Fibroblast of skin of left quadriceps (primary cell): ENCODE measurements at regions not wholly inside any gene's neighbourhood (a gene's known extent, or its start where the extent isn't known, plus 50 kb on each side); places are given as distances from the start of the nearest gene placed in this dataset.

Source experiments
- DNase-seq, 2 experiments: peaks; one replicate each; pipeline ENCODE4 v3.0.0-alpha.2; 2013; ENCODE audit warnings: low read depth in 2 of 2

DNA sequence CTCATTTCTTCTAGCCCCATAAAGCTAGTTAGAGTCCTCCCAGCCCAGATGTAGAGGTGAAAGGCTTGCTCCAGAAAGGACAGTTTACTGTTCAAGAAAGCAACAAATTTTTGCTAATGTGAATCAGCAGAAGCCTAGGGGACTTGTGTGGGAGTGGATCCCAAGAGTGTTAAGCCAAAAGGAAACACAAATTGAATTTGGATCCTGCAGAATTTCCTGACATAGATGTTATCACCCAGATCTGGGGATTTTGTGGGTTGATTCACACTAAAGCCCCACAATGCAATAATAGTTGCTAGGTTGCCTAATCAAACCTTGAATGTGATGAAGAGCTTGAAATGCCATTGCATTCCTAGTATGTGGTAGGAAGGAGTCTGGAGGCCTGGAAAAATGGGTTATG is 135.2 kb upstream of the HS3ST3A1 start:
- peak; percentile 78 for DNase-seq

DNA sequence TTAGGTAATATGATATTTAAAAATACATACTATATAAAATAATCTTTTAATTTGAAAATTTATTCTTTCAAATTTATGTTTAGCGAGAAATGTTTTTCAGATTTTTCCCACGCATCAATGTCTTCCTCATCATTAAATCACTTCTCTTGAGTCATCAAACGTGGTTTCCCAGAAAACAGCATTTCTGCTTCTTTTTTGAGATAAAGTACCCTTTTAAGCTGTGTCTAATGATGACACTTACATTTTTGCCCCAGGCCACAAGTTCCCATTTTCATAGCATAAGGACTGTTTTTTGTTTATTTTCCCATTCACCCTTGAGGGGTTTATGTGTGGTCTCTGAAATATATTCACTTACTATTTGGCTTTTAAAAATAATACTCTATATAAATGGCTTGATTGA is 139.0 kb upstream of the HS3ST3A1 start:
- no peak for DNase-seq

- no peak for DNase-seq
Observed at GRCh38 chr17:13741744-13742143, 140.0 kb upstream of the HS3ST3A1 start.

DNA sequence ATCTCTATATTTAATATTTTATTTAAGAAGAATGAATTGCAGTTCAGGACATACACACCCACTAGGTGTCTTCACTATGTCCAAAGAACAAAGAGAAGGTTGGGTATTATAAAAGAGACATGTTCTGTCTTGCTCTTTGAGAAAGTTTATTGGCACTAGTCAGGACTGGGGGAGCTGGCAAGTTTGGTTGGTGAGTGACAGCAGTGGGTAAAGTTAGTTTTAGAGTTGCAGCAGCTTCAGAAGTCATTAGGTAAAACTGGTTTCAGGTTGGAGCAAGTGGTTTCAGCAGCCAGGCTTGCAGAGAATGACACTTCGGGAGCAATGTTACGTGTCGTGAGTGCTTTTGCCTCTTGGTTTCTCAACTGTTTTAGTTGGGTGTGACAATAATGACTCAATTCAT is 142.2 kb upstream of the HS3ST3A1 start:
- no peak for DNase-seq

- DNase-seq, result no peak
Observed at GRCh38 chr17:13746404-13746803, 144.7 kb upstream of the HS3ST3A1 start.

DNA sequence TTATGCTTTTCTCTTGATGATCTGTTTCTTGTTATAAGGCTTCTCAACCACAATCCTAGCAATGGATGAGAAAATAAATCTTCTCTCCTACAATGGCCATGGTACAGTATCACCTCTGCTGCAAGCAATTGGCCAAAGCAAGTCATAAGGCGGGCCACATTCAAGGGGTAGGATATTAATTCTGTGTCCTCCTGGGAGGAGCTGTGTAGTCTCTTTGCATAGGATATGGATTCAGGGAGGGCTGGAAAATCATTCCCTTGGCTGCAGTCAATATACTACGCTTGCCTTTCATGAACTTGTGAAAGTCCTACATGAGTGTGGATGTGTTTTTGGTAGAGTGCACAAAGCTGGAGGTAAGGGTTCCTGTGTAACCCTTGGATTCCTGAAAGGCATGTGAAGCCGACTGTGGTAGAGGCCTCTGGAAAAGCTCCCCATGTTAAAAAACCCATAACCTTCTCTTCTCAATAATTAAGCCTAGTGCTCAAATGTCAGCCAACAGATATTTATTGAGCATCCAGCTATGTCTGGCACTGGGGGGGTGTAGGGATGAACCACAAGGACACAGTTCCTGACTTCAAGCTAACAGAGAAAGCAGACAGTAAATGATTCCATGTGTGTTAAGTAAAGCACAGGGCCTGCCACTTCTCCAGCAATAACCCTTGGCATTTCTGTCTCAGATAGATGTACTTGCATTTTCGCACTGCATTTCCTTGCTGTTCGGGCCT is 147.6 kb upstream of the HS3ST3A1 start:
- DNase-seq, result peak; percentile 71 to 74

DNA sequence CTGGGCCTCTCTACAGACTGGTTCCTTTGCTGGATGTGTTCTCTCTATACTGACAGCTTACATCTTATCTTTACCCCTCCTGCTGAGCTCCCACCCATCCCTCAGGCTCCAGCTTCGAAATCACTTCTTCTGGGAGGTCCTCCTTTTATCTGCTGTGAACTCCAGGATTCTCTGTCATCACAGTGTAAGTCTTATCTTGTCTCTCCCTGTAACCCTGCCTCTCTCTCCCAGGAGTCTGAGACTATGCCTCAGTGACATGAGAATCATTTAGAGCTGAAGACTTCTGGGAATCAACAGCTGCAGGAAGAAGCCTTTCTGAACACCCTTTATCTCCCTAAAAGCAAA is 148.1 kb upstream of the HS3ST3A1 start:
- no peak for DNase-seq

DNA sequence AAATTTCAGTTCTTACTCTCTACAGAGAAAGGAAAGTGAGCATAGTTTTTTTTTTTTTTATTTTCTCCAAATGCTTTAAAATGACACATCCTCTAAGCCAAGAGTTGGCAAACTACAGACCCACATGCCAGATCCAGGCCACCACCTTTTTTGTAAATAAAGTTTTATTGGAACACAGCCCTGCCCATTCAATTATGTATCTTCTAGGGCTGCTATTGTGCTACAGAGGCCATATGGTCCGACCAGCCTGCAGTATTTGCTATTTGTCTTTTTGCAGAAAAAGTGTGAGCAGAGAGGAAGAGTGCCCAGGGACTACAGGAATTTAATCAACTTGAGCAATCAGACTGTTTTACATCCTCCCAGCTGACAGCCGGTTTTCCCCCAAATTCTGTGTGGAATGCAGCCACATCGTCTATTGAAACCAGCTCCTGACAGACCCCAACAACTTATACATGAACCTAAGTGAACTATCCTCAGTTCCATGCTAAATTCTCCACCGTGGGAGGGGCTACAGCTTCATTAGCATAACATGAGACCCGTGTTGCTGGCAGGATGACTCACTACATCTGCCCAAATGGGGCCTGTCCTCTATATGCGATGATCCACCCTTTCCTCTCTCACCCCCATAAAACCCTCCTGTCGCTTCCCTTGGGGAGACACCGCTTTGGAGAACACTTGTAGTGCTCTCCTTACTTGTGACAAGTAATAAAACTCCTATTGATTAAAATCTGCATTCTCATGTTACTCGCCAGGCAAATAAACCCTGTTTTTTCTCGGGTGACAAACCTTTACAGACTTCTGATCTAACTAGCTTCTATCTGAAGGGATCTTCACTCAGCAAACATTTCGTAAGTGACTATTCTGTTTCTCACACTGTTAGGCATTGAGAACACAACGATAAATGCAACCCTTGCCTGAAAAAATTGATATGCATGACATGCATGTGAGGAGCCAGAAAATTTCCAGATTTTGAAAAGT is 149.4 kb upstream of the HS3ST3A1 start:
- peak; percentile 85 to 87 for DNase-seq

DNA sequence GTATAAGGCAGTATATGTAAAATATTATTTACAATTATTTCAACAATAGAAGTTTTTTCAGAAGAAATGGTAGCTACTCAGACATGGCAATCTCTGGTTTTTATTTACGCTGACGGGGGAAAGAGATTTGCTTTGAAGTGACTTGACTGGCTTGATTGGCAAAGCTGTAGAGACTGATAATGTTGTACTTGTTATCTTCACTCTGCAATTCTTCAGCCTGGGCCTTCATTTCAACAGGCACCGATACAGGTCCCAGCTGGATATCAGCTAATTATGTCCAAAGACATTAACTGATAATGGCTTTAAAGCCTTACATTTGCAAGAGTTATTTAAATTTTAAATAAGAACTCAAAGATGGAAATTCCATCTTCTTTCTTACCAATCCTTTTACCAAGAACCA is 151.4 kb upstream of the HS3ST3A1 start:
- no peak for DNase-seq

- DNase-seq, result peak; percentile 69 to 72
Observed at GRCh38 chr17:13753771-13754170, 152.0 kb upstream of the HS3ST3A1 start.

DNA sequence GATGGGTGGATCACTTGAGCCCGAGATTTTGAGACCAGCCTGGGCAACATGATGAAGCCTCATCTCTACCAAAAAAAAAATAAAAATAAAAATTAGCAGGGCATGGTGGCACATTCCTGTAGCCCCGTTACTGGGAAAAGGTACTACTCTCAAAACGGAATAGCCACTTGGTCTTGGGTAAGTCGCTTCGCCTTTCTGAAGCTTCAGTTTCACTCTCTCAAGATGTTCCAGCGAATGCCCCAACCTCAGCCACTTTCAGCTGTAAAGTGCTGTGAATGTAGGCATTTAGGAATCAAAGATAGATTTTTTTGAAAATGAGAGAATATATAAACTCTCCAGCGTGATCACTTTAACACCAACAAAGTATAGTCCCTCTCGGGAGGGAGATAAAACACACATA is 154.1 kb upstream of the HS3ST3A1 start:
- no peak for DNase-seq

DNA sequence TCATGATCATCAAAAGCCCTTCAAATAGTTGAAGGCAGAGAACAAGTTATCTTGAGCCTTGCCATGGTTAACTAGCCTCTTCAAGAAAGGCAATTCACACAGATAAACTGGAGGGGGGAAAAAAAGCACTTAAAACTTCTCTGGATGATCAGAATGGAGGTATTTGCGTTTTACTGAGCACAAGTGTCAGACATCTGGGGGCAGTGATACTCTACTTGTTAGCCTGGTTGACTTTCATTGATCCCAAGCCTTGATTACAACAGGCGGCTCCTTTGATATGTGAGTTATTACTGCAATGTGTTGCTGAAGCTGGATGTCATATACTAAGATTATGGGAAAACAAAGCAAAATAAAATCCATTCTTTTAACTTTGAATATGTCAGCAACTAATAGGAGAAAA is 155.0 kb upstream of the HS3ST3A1 start:
- DNase-seq, result no peak

GRCh38 chr17:13757871-13758270 is 156.1 kb upstream of the HS3ST3A1 start:
- no peak for DNase-seq

- no peak for DNase-seq
Observed at GRCh38 chr17:13759518-13760335, 158.0 kb upstream of the HS3ST3A1 start.

DNA sequence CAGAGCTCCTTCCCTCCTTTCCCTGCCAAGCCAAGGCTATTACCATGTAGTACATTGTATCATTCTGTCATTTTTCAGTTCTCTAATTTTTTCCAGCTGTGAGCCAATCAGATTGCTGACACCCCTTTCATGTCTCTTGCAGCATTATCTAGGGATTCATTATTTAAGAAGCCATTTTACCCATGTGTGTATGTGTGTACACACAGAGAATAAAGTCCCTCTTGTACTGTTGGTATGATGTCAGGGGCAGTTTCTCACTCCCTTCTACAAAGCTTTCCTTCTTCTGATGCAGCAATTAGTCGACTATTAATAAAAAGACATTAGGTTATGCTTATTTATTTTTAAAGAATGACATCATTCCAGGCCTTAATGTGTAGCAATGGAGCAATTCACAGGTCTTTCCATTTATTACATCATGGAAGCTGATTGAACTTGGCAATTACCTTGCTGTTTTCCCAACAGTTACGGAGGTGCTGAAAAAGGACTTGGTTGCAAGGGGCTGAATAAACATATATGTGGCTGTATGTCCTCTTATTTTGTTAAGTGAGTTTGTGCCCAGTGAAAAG is 159.4 kb upstream of the HS3ST3A1 start:
- no peak for DNase-seq

DNA sequence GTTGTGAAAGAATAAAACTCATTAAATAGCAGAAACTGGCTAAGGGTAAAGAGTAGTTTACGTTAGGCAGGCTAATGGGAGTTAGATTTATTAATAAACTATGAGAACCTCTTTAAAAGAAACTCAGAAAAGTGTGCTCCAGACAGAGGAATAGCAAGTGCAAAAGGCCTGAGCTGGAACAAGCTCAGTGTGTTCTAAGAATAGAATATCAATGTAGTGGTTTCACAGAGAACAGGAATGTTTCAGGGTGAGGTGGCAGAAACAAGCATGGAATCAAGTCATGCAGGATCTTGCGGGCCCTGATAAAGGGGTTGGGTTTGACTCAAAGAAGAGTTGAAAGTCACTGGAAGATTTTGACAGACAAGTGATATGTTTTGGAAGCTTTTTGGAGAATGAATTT is 164.0 kb upstream of the HS3ST3A1 start:
- DNase-seq, result no peak

GRCh38 chr17:13770702-13771101 is 169.0 kb upstream of the HS3ST3A1 start:
- DNase-seq, result no peak

DNA sequence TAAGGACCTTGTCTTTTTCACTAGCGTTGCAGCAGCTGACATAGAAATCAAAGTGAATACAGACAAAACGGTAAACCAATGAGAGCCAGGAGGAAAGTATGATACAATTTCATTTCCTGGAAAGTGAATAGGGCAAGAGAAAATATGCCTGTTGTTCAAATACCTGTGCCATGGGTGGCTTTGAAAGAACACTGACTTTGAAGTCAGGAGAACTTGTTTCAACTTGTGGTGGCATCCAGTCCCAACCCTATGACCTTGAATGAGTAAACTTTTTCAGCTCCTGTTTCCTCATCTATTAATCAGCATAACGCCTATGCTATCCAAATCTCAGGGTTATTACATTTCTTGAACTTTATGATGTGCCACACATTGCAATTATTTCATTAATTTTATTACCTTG is 173.7 kb upstream of the HS3ST3A1 start:
- no peak for DNase-seq

DNA sequence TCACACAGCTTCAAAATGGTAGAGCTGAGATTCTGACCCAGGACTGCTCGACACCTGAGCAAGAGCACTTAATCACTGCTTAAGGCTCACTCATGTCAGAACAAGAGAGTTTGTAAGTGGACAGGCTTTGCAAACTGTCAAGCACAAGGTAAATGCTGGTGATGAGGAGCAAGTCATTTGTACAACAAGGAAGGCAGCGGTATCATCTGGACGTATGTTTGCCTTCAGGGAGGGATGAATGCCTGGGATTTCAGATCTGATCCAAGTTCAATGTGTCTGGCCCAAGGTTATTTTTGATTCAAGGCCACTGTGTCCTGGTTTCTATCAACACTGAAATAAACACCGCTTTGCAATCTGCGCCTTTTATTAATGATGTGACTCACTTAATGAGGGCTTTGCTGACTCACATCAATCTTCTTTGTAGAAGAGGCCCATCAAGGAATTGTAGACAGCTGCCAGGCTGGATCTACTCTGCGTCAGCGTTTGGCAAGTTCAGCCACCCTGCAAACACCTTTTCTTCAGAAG is 174.4 kb upstream of the HS3ST3A1 start:
- DNase-seq, result peak; percentile 41 to 47

- DNase-seq, result no peak
Observed at GRCh38 chr17:13777003-13777402, 175.3 kb upstream of the HS3ST3A1 start.

GRCh38 chr17:13784434-13785095 is 182.8 kb upstream of the HS3ST3A1 start:
- no peak for DNase-seq
